ENCODE measurements at regions not wholly inside any gene's neighbourhood (a gene's known extent, or its start where the extent isn't known, plus 50 kb on each side); places are given as distances from the start of the nearest gene placed in this dataset.

GRCh38 chr2:121065239-121065638 is 219.8 kb downstream of the TFCP2L1 start:
- TF ChIP-seq CTCF (IDR thresholded peaks at IDR 0.05; ENCODE audit: poor library complexity, severe bottlenecking) (no peak), EZH2 (IDR thresholded peaks at IDR 0.05; ENCODE audit: borderline replicate concordance, insufficient read depth, low read length, poor library complexity, severe bottlenecking) (no peak), SMC3 (conservative IDR thresholded peaks at IDR 0.05; ENCODE audit: poor library complexity) (no peak), RAD21 (conservative IDR thresholded peaks at IDR 0.05) (no peak), TAF1 (IDR thresholded peaks at IDR 0.05; ENCODE audit: low read depth) (no peak)

All from neural cell (in vitro differentiated cells).